Uterus (tissue), 3 donors: ENCODE measurements at regions not wholly inside any gene's neighbourhood (a gene's known extent, or its start where the extent isn't known, plus 50 kb on each side); places are given as distances from the start of the nearest gene placed in this dataset.

Experiments
- DNase-seq, 2 donors: peaks; one replicate each; pipeline ENCODE4 v3.0.0-alpha.2; 2019 to 2020
- H3K27ac ChIP-seq, 2 donors: fragments of 200-600 bp; sonication (generic); 1 replicate in 1 of 2; 2 replicates in 1 of 2; pipeline ENCODE4 v1.5.1; 2016 to 2018
- H3K27me3 ChIP-seq, 2 donors: fragments of 200-600 bp; sonication (generic); one replicate each; pipeline ENCODE4 v1.5.1; 2018 to 2019; ENCODE audit warnings: control low read depth in 1 of 2
- H3K36me3 ChIP-seq, 2 donors: fragments of 200-600 bp; sonication (generic); one replicate each; pipeline ENCODE4 v1.5.1; 2019; ENCODE audit warnings: control low read depth in 1 of 2
- H3K4me1 ChIP-seq, 2 donors: fragments of 200-600 bp; sonication (generic); one replicate each; pipeline ENCODE4 v1.5.1; 2018 to 2019; ENCODE audit warnings: control low read depth in 1 of 2
- H3K4me3 ChIP-seq, 2 donors: fragments of 200-600 bp; sonication (generic); 1 replicate in 1 of 2; 2 replicates in 1 of 2; pipeline ENCODE4 v1.5.1; 2018 to 2019; ENCODE audit warnings: mild to moderate bottlenecking in 1 of 2
- H3K9me3 ChIP-seq, 2 donors: fragments of 200-600 bp; sonication (generic); one replicate each; pipeline ENCODE4 v1.5.1; 2019; ENCODE audit warnings: control low read depth in 1 of 2
- POLR2A ChIP-seq, 2 donors: fragments of 450-650 bp; IDR thresholded peaks; one replicate each; pipeline ENCODE4 v1.6.1; 2016; ENCODE audit warnings: antibody characterized with exemption in 2 of 2, mild to moderate bottlenecking in 1 of 2, moderate library complexity in 1 of 2
- intact Hi-C: fragments of 100-400 bp; cut with DNase I; formaldehyde crosslinking; loops from one replicate; pipeline ENCODE4 v1.15.1; 2023; ENCODE audit warnings: low total_unique reads
- TF ChIP-seq, protein P1 (sequence below), 4 experiments: fragments of 200-600 bp in 2 of 4; fragments of 450-650 bp in 2 of 4; sonication (generic) in 2 of 4; IDR thresholded peaks; one replicate each; pipeline ENCODE4 v1.5.1; 2016 to 2019; ENCODE audit warnings: antibody characterized with exemption in 4 of 4, mild to moderate bottlenecking in 2 of 4, moderate library complexity in 1 of 4
- donor health status: DM: yes; HTN: yes; CAD: no.

DNA sequence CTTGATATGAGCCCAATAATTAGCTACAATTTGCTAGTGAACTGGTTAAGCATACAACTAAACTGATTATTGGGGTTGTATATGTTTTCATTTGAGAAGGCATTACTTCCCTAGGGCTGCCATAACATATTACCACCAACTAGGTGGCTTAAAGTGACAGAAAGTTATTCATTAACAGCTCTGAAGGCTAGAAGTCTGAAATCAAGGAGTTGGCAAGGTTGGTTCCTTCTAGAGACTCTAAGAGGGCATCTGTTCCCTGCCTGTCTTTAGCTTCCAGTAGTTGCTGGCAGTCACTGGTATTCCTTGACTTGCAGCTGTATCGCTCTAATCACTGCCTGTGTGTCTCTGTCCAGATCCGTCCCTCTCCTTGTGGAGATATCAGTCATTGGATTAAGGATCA, 86.3 kb downstream of the LHX9 start:
- Histone ChIP-seq H3K4me1 (no peaks in the 10 kb centered on the region), H3K27me3 (no peaks in the 10 kb centered on the region), H3K27ac (no peak overlapping the region), H3K4me3 (no peak overlapping the region), H3K9me3 (no peaks in the 10 kb centered on the region), H3K36me3 (no peaks in the 10 kb centered on the region)
- no peak for TF ChIP-seq POLR2A (IDR thresholded peaks at IDR 0.05)
- TF ChIP-seq, protein P1, sequence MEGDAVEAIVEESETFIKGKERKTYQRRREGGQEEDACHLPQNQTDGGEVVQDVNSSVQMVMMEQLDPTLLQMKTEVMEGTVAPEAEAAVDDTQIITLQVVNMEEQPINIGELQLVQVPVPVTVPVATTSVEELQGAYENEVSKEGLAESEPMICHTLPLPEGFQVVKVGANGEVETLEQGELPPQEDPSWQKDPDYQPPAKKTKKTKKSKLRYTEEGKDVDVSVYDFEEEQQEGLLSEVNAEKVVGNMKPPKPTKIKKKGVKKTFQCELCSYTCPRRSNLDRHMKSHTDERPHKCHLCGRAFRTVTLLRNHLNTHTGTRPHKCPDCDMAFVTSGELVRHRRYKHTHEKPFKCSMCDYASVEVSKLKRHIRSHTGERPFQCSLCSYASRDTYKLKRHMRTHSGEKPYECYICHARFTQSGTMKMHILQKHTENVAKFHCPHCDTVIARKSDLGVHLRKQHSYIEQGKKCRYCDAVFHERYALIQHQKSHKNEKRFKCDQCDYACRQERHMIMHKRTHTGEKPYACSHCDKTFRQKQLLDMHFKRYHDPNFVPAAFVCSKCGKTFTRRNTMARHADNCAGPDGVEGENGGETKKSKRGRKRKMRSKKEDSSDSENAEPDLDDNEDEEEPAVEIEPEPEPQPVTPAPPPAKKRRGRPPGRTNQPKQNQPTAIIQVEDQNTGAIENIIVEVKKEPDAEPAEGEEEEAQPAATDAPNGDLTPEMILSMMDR (IDR thresholded peaks at IDR 0.05), result no peak
- DNase-seq, result no peak
- intact Hi-C loops, result no loop called here

DNA sequence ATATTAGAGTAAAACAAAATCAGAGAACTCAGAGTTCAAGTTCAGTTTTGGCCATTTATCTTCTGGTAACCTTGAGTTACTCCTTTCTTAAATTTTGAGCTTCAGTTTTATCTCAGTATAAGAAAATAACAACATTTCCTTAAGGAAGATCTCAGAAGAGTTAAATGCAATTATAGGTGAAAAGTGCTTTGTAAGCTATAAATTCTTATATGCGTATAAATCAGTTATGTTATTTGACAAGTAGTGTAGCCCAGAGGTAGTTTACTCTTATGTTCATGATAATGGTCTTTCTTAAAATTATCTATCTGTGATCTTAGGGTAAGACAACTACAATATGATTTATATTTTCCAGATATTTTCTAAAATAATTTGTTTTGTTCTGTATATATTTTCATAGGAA, 89.8 kb downstream of the LHX9 start:
- Histone ChIP-seq H3K27ac (no peak overlapping the region), H3K27me3 (no peaks in the 10 kb centered on the region), H3K9me3 (no peaks in the 10 kb centered on the region), H3K36me3 (no peaks in the 10 kb centered on the region), H3K4me1 (no peaks in the 10 kb centered on the region), H3K4me3 (no peak overlapping the region)
- intact Hi-C loops, result no loop called here
- TF ChIP-seq, protein P1 (IDR thresholded peaks at IDR 0.05), result no peak
- TF ChIP-seq POLR2A (IDR thresholded peaks at IDR 0.05), result no peak
- DNase-seq, result no peak

DNA sequence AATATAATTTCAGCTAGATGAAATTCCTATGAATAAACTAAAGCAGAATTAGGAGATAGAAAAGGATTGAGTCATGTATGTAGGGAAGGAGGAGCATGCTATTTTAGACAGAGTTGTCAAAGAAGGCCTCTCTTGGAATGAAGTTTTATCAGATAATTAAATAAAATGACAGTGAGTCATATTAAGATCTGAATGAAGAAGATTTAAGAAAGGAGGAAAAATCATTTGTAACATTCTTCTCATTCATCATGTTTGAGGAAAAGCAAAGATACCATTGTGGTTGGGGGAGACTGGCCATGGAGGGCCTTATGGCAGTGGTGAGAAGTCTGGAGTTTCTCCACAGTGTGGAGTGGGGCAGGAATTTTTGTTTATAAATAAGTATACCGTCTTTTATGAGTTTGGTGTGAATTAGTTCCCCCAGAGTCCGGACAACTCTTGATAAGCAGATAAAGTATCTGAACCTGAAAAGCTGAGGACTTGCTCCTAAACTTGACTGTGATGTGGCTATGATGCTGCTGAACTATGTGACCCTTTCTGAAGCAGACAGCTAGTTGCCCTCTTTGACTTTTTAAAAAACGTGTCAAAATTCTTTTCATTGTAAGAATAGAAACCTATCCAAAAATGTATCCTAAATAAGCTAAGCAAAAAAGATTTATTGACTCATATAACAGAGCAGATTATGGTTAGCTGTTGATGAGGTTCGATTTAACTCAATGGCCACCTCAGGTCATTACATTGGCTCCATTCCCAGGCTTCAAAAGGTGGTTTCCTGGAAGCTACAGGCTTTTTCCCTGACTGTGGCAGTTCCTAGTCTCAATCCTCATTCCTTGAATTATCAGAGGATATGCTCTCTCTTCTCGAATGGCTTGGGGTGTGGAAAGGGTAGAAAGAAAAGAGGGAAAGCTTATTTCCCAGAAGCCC, 90.8 kb downstream of the LHX9 start:
- Histone ChIP-seq H3K27me3 (no peaks in the 10 kb centered on the region), H3K4me1 (no peaks in the 10 kb centered on the region), H3K36me3 (no peaks in the 10 kb centered on the region), H3K27ac (no peak overlapping the region), H3K4me3 (no peak overlapping the region), H3K9me3 (no peaks in the 10 kb centered on the region)
- no peak for DNase-seq
- TF ChIP-seq POLR2A (IDR thresholded peaks at IDR 0.05), result no peak
- TF ChIP-seq, protein P1 (IDR thresholded peaks at IDR 0.05), result no peak
- intact Hi-C loops, result no loop called here

DNA sequence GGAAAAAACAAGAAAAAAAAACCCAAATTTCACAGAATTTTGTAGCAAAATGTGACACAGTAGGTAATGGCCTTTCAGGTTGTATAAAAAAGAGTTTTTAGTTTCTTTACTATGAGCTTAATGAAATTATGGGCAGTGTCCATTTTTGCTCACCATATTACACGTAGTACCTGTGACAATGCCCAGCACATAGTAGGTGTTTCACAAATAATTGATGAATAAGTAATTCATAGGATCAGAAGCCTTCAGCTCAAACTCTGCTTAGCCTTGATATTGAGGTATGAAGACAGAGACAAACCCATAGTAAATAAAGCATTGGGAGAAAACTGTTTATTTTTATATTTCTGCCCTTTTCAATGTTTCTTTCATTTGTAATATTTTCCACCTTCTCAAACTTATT, 97.2 kb downstream of the LHX9 start:
- Histone ChIP-seq H3K4me3 (no peak overlapping the region), H3K9me3 (no peaks in the 10 kb centered on the region), H3K27ac (no peak overlapping the region), H3K36me3 (no peaks in the 10 kb centered on the region), H3K4me1 (no peaks in the 10 kb centered on the region), H3K27me3 (no peaks in the 10 kb centered on the region)
- DNase-seq, result no peak
- TF ChIP-seq, protein P1 (IDR thresholded peaks at IDR 0.05), result no peak
- no peak for TF ChIP-seq POLR2A (IDR thresholded peaks at IDR 0.05)
- intact Hi-C loops, result no loop called here

DNA sequence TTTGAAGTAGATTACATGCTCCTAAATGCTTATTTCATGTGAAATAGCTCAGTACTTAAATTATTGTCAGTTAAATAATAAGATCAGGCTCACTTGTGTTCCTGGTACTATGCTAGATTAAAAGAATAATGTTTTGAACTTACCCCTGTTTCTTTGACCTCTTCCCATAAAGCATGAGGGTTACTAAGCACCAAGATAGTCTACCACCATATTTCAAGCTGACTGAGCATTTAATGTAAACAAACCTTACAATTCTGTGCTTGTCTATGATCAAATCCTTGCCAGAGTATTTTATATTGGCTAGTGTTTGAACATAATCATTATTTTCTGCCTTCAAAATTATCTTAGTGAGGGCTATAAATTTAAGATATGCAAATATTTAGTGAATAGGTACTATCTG, 98.1 kb downstream of the LHX9 start:
- no peak for DNase-seq
- no peak for TF ChIP-seq POLR2A (IDR thresholded peaks at IDR 0.05)
- TF ChIP-seq, protein P1 (IDR thresholded peaks at IDR 0.05), result no peak
- Histone ChIP-seq H3K27me3 (no peaks in the 10 kb centered on the region), H3K4me1 (no peaks in the 10 kb centered on the region), H3K27ac (no peak overlapping the region), H3K9me3 (no peaks in the 10 kb centered on the region), H3K36me3 (no peaks in the 10 kb centered on the region), H3K4me3 (no peak overlapping the region)
- intact Hi-C loops, result no loop called here
